ENCODE measurements at regions not wholly inside any gene's neighbourhood (a gene's known extent, or its start where the extent isn't known, plus 50 kb on each side); places are given as distances from the start of the nearest gene placed in this dataset.

GRCh38 chr13:28551498-28551895 lies 56.6 kb upstream of the FLT1 start:
- Histone ChIP-seq H3K56ac (replicated peaks; ENCODE audit: insufficient read length, low read depth, low read length) (no peak overlapping the region), H3K27me3 (replicated peaks in 1 of 4; ENCODE audit: control insufficient read depth in 3 of 4, extremely low read depth in 1 of 4, insufficient read depth in 3 of 4, low read length in 3 of 4) (no peaks in the 10 kb centered on the region; a peak in 1 of 7 replicates), H3K4ac (replicated peaks; ENCODE audit: insufficient read length, low read depth, low read length) (no peak overlapping the region), H3K4me1 (replicated peaks in 1 of 4; ENCODE audit: control insufficient read depth in 3 of 4, insufficient read depth in 4 of 4, low read length in 3 of 4) (peaks cover 0 to 2% (median 0%) of the 10 kb centered on the region in 4 experiments; a peak in 1 of 7 replicates), H3K18ac (ENCODE audit: extremely low read depth, low read length) (no peak overlapping the region), H3K9me3 (ENCODE audit: insufficient read depth in 2 of 2, low read depth in 1 of 2, low read length in 1 of 2) (no peaks in the 10 kb centered on the region), H4K20me1 (replicated peaks in 1 of 2; ENCODE audit: control insufficient read depth in 1 of 2, insufficient read depth in 2 of 2, low read length in 2 of 2) (no peaks in the 10 kb centered on the region), H2AK5ac (ENCODE audit: low read depth, low read length) (no peak overlapping the region), H3K14ac (ENCODE audit: insufficient read length) (no peak overlapping the region), H4K91ac (replicated peaks; ENCODE audit: insufficient read length, low read length) (no peak overlapping the region), H3K27ac (ENCODE audit: low read depth, low read length) (no peak overlapping the region), H2BK120ac (replicated peaks; ENCODE audit: low read depth, low read length) (no peak overlapping the region), H3K4me3 (ENCODE audit: extremely low read depth in 1 of 4, insufficient read depth in 2 of 4, low read depth in 3 of 4, low read length in 4 of 4) (no peak overlapping the region), H3K4me2 (ENCODE audit: insufficient read depth in 1 of 2, low read depth in 2 of 2, low read length in 2 of 2) (no peak overlapping the region), H2BK15ac (ENCODE audit: low read length) (no peak overlapping the region), H3K9ac (replicated peaks in 1 of 4; ENCODE audit: extremely low read depth in 1 of 4, low read depth in 3 of 4, low read length in 3 of 4) (no peak overlapping the region), H4K5ac (ENCODE audit: insufficient read length, low read depth, low read length) (no peak overlapping the region), H3K36me3 (ENCODE audit: control insufficient read depth in 2 of 4, insufficient read depth in 4 of 4, low read length in 3 of 4) (no peaks in the 10 kb centered on the region), H2BK20ac (ENCODE audit: low read length) (no peak overlapping the region), H3K23me2 (ENCODE audit: low read depth, low read length) (peaks cover 3% of the 10 kb centered on the region; the same call in 1 of the 2 replicates), H4K8ac (ENCODE audit: extremely low read depth, insufficient read depth, low read length) (no peak overlapping the region), H2AFZ (ENCODE audit: low read length) (no peak overlapping the region), H3K79me2 (ENCODE audit: control insufficient read depth in 1 of 2, insufficient read depth in 2 of 2, low read length in 2 of 2) (no peaks in the 10 kb centered on the region), H2BK5ac (ENCODE audit: low read depth, low read length) (no peak overlapping the region), H3K79me1 (ENCODE audit: low read depth, low read length) (no peaks in the 10 kb centered on the region), H3K23ac (ENCODE audit: insufficient read length) (no peak overlapping the region), H2BK12ac (ENCODE audit: low read depth, low read length) (no peak overlapping the region)
- TF ChIP-seq TEAD4 (IDR thresholded peaks at IDR 0.05; ENCODE audit: low read depth, low read length) = no peak
- TF ChIP-seq MAX (IDR thresholded peaks at IDR 0.05) = no peak
- TF ChIP-seq GTF2F1 (IDR thresholded peaks at IDR 0.05; ENCODE audit: borderline replicate concordance, low read depth, low read length) = no peak
- no peak for TF ChIP-seq CBX8 (IDR thresholded peaks at IDR 0.05; ENCODE audit: borderline replicate concordance, low read depth, low read length)
- no peak for TF ChIP-seq ATF3 (IDR thresholded peaks at IDR 0.05; ENCODE audit: insufficient read depth, low read depth, low read length)
- no peak for TF ChIP-seq PHF8 (conservative IDR thresholded peaks at IDR 0.05; ENCODE audit: low read depth, low read length)
- FAIRE-seq (no peak), DNase-seq (ENCODE audit: low read depth in 1 of 2, low spot score in 2 of 2) (no peak)
- 83% methylated on average over 2 of the region's 2 CpGs; no CpG with 5 or more reads in 1 of the 2 experiments for WGBS, 2 experiments (ENCODE audit: extremely low coverage in 1 of 2, insufficient coverage in 1 of 2, insufficient read length in 1 of 2, insufficient replicate concordance in 2 of 2, low coverage in 1 of 2, low lambda C conversion rate in 2 of 2, missing lambda C conversion rate in 1 of 2)
- POLR2A ChIA-PET (ENCODE audit: partially characterized antibody) = no interaction called here
- CTCF ChIA-PET (ENCODE audit: partially characterized antibody) = no interaction called here
